GM12878 (cell line): ENCODE measurements at regions not wholly inside any gene's neighbourhood (a gene's known extent, or its start where the extent isn't known, plus 50 kb on each side); places are given as distances from the start of the nearest gene placed in this dataset.

Experiments
- ATAC-seq: fragments of 200-7000 bp; cut with Tn5 transposase; 3 replicates; pipeline ENCODE4 v1.9.1; 2020; ENCODE audit warnings: mild to moderate bottlenecking, moderate library complexity
- BruUV-seq: library from RNA; stranded (reverse); fragments of 400-500 nt; replicated peaks from 2 replicates; lab custom pipeline; 2021; lab: Mats Ljungman, UMichigan
- CTCF ChIA-PET: fragments of 300-600 bp; sonication (Branson Sonifier 250); formaldehyde crosslinking; extraction: SDS; loops from one replicate; lab custom pipeline; 2021; ENCODE audit warnings: inconsistent platforms; lab: Yijun Ruan, JAX
- POLR2A ChIA-PET: fragments of 350-600 bp; formaldehyde crosslinking; extraction: SDS; loops from one replicate; lab custom pipeline; 2021; ENCODE audit warnings: inconsistent platforms; lab: Charles Lee
- RAD21 ChIA-PET: fragments of 300-600 bp; sonication (Branson Sonifier 250); formaldehyde crosslinking; loops from one replicate; lab custom pipeline; 2023; ENCODE audit warnings: antibody characterized with exemption; ENCODE audit not compliant: unreplicated experiment; lab: Charles Lee
- SMC1A ChIA-PET: fragments of 300-600 bp; sonication (Branson Sonifier 250); formaldehyde crosslinking; loops from one replicate; lab custom pipeline; 2023; ENCODE audit not compliant: unreplicated experiment, uncharacterized antibody; lab: Charles Lee
- DNase-seq: peaks from one replicate; pipeline ENCODE4 v3.0.0-alpha.2; 2011; ENCODE audit warnings: low read depth, low spot score
- FAIRE-seq: peaks from 3 replicates; lab custom pipeline; 2011; peaks lifted over from hg19 to GRCh38; lab: Jason Lieb, UNC
- H2AFZ ChIP-seq: 2 replicates; pipeline ENCODE4 v1.6.0; 2011; ENCODE audit warnings: low read depth, low read length, control low read depth; ENCODE audit not compliant: control insufficient read depth
- H3K27ac ChIP-seq: 2 replicates; pipeline ENCODE4 v1.5.1; 2011; ENCODE audit warnings: control low read depth; ENCODE audit not compliant: control insufficient read depth, insufficient read depth
- H3K27me3 ChIP-seq, 2 experiments: replicated peaks in 1 of 2; 2 replicates each; pipeline versions ENCODE4 v1.6.0 to v1.6.1; 2011; ENCODE audit warnings: low read length in 1 of 2; ENCODE audit not compliant: control insufficient read depth in 2 of 2, insufficient read depth in 2 of 2
- H3K36me3 ChIP-seq, 2 experiments: 2 replicates each; pipeline ENCODE4 v1.5.1; 2011; ENCODE audit warnings: low read length in 1 of 2; ENCODE audit not compliant: control insufficient read depth in 2 of 2, insufficient read depth in 2 of 2
- H3K4me1 ChIP-seq: 2 replicates; pipeline ENCODE4 v1.6.1; 2011; ENCODE audit warnings: mild to moderate bottlenecking, low read length, moderate library complexity, mixed read lengths; ENCODE audit not compliant: control insufficient read depth, insufficient read depth
- H3K4me2 ChIP-seq: 2 replicates; pipeline ENCODE4 v1.6.0; 2011; ENCODE audit warnings: control low read depth; ENCODE audit not compliant: control insufficient read depth, insufficient read depth
- H3K4me3 ChIP-seq: fragments of 200-600 bp; sonication (generic); 2 replicates; pipeline ENCODE4 v1.5.1; 2016
- H3K79me2 ChIP-seq: 2 replicates; pipeline ENCODE4 v1.6.0; 2011; ENCODE audit warnings: low read length; ENCODE audit not compliant: control insufficient read depth, insufficient read depth
- H3K9ac ChIP-seq: 2 replicates; pipeline ENCODE4 v1.8.0; 2011; ENCODE audit warnings: low read length, control low read depth, mixed read lengths; ENCODE audit not compliant: control insufficient read depth, insufficient read depth
- H3K9me3 ChIP-seq: replicated peaks from 3 replicates; pipeline ENCODE4 v1.5.1; 2011; ENCODE audit warnings: mild to moderate bottlenecking, low read length; ENCODE audit not compliant: control insufficient read depth, insufficient read depth
- H4K20me1 ChIP-seq: 2 replicates; pipeline ENCODE4 v1.6.0; 2011; ENCODE audit not compliant: control insufficient read depth, insufficient read depth
- ATF7 ChIP-seq: fragments of 450-650 bp; IDR thresholded peaks from 2 replicates; pipeline ENCODE4 v1.6.1; 2016; ENCODE audit warnings: low read depth, mild to moderate bottlenecking
- BMI1 ChIP-seq: fragments of 450-650 bp; IDR thresholded peaks from 2 replicates; pipeline ENCODE4 v1.6.1; 2016; ENCODE audit warnings: mild to moderate bottlenecking, moderate library complexity, borderline replicate concordance
- FOXM1 ChIP-seq: IDR thresholded peaks from 2 replicates; pipeline ENCODE4 v1.6.1; 2012; ENCODE audit warnings: low read depth, mild to moderate bottlenecking, inconsistent platforms, low read length, moderate library complexity
- POLR2AphosphoS5 ChIP-seq: IDR thresholded peaks from 2 replicates; pipeline ENCODE4 v1.6.1; 2011; ENCODE audit warnings: mild to moderate bottlenecking, low read length, inconsistent platforms
- RAD21 ChIP-seq: IDR thresholded peaks from 2 replicates; pipeline ENCODE4 v1.6.1; 2011; ENCODE audit warnings: mild to moderate bottlenecking, low read depth, low read length, moderate library complexity; ENCODE audit not compliant: insufficient read depth
- RBBP5 ChIP-seq: fragments of 200-600 bp; sonication (generic); conservative IDR thresholded peaks from 2 replicates; pipeline ENCODE4 v1.6.1; 2016
- SMARCA5 ChIP-seq: fragments of 450-650 bp; IDR thresholded peaks from 2 replicates; pipeline ENCODE4 v1.6.1; 2017; ENCODE audit warnings: mild to moderate bottlenecking
- TAF1 ChIP-seq: IDR thresholded peaks from 2 replicates; pipeline ENCODE4 v1.6.1; 2011; ENCODE audit warnings: mild to moderate bottlenecking, low read depth, low read length, borderline replicate concordance
- WGBS: methylation state at CpG from one replicate; pipeline ENCODE4 v1.1.6; 2016; ENCODE audit warnings: low lambda C conversion rate; ENCODE audit not compliant: insufficient replicate concordance, insufficient coverage; ENCODE audit errors: missing lambda C conversion rate; 5-methylcytosine and 5-hydroxymethylcytosine counted together
- in situ Hi-C: fragments of 300-500 bp; cut with MboI; formaldehyde crosslinking; loops from 9 replicates; pipeline ENCODE4 v1.14.3; 2018; ENCODE audit warnings: mixed read lengths
- intact Hi-C: fragments of 100-400 bp; cut with micrococcal nuclease; formaldehyde crosslinking; loops from one replicate; pipeline ENCODE4 v1.14.2; 2022; ENCODE audit not compliant: unreplicated experiment
- TF ChIP-seq, protein P1 (sequence below): IDR thresholded peaks from 2 replicates; pipeline ENCODE4 v1.6.1; 2011; ENCODE audit warnings: borderline replicate concordance, low read depth, mild to moderate bottlenecking, moderate library complexity, mixed read lengths, low read length; ENCODE audit not compliant: insufficient read depth; ENCODE audit errors: extremely low read length
- TF ChIP-seq, protein P2 (sequence below): fragments of 450-650 bp; IDR thresholded peaks from 2 replicates; pipeline ENCODE4 v1.6.1; 2017; ENCODE audit warnings: low read depth, mild to moderate bottlenecking, moderate library complexity

GRCh38 chr9:106590759-106591505 is 272.0 kb upstream of the ZNF462 start:
- POLR2A ChIA-PET = no interaction called here
- in situ Hi-C loops = no loop called here

More at GRCh38 chr9:106590759-106591505, 272.0 kb upstream of the ZNF462 start:
- DNase-seq (no peak), ATAC-seq (no peak), FAIRE-seq (no peak)
- no peak overlapping the region for H3K4me3 ChIP-seq
- no peak overlapping the region for H3K9ac ChIP-seq
- H3K36me3 ChIP-seq = no peaks in the 10 kb centered on the region
- no peaks in the 10 kb centered on the region for H3K9me3 ChIP-seq
- intact Hi-C loops = no loop called here
- WGBS = 2% methylated on average over 4 of the region's 4 CpGs
- H3K4me2 ChIP-seq = no peak overlapping the region
- ChIA-PET SMC1A (interaction anchor here (0.6 to 0.9 kb wide), 4 partner anchors 175 to 749 kb away, joined by 3 read pairs; no protein-coding TSS in a partner anchor), RAD21 (no interaction called here), CTCF (interaction anchor here (0.6 kb wide), 1 partner anchor 545 kb away, joined by 3 read pairs; no protein-coding TSS in a partner anchor)
- H4K20me1 ChIP-seq = no peaks in the 10 kb centered on the region
- TF ChIP-seq FOXM1 (no peak), BMI1 (no peak), SMARCA5 (no peak), POLR2AphosphoS5 (no peak), RBBP5 (no peak), TAF1 (no peak), RAD21 (no peak), ATF7 (no peak)
- TF ChIP-seq, protein P1, sequence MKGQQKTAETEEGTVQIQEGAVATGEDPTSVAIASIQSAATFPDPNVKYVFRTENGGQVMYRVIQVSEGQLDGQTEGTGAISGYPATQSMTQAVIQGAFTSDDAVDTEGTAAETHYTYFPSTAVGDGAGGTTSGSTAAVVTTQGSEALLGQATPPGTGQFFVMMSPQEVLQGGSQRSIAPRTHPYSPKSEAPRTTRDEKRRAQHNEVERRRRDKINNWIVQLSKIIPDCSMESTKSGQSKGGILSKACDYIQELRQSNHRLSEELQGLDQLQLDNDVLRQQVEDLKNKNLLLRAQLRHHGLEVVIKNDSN = no peak
- TF ChIP-seq, protein P2, sequence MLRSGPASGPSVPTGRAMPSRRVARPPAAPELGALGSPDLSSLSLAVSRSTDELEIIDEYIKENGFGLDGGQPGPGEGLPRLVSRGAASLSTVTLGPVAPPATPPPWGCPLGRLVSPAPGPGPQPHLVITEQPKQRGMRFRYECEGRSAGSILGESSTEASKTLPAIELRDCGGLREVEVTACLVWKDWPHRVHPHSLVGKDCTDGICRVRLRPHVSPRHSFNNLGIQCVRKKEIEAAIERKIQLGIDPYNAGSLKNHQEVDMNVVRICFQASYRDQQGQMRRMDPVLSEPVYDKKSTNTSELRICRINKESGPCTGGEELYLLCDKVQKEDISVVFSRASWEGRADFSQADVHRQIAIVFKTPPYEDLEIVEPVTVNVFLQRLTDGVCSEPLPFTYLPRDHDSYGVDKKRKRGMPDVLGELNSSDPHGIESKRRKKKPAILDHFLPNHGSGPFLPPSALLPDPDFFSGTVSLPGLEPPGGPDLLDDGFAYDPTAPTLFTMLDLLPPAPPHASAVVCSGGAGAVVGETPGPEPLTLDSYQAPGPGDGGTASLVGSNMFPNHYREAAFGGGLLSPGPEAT = no peak
- BruUV-seq = no TSS peak
- no peaks in the 10 kb centered on the region for H3K27me3 ChIP-seq
- no peak overlapping the region for H2AFZ ChIP-seq
- no peaks in the 10 kb centered on the region for H3K79me2 ChIP-seq
- H3K27ac ChIP-seq = no peak overlapping the region
- no peaks in the 10 kb centered on the region for H3K4me1 ChIP-seq
